22Rv1 (cell line): ENCODE measurements at regions not wholly inside any gene's neighbourhood (a gene's known extent, or its start where the extent isn't known, plus 50 kb on each side); places are given as distances from the start of the nearest gene placed in this dataset.

Experiments
- H3K27ac ChIP-seq: fragments of 450-650 bp; 2 replicates; pipeline ENCODE4 v1.5.1; 2017
- CTCF ChIP-seq: fragments of 450-650 bp; IDR thresholded peaks from 2 replicates; pipeline ENCODE4 v1.5.1; 2017; ENCODE audit warnings: mild to moderate bottlenecking
- ZFX ChIP-seq: fragments of 450-650 bp; IDR thresholded peaks from 2 replicates; pipeline ENCODE4 v1.6.1; 2017; ENCODE audit warnings: antibody characterized with exemption, borderline replicate concordance

GRCh38 chr18:71998547-71999097 is 545.5 kb downstream of the CBLN2 start:
- H3K27ac ChIP-seq = no peak overlapping the region
- TF ChIP-seq ZFX = no peak
- no peak for TF ChIP-seq CTCF

- TF ChIP-seq ZFX = no peak
- no peak for TF ChIP-seq CTCF
- H3K27ac ChIP-seq = no peak overlapping the region
Observed at GRCh38 chr18:71995904-71996465, 548.2 kb downstream of the CBLN2 start.

- H3K27ac ChIP-seq = no peak overlapping the region
- no peak for TF ChIP-seq ZFX
- no peak for TF ChIP-seq CTCF
Observed at GRCh38 chr18:71994273-71994672, 549.9 kb downstream of the CBLN2 start.

GRCh38 chr18:71989616-71990015 is 554.5 kb downstream of the CBLN2 start:
- no peak overlapping the region for H3K27ac ChIP-seq
- TF ChIP-seq ZFX = no peak
- TF ChIP-seq CTCF = no peak

- TF ChIP-seq ZFX (no peak), CTCF (no peak)
- no peak overlapping the region for H3K27ac ChIP-seq
Observed at GRCh38 chr18:71986351-71987050, 557.6 kb downstream of the CBLN2 start.

- no peak overlapping the region for H3K27ac ChIP-seq
- TF ChIP-seq CTCF (no peak), ZFX (no peak)
Observed at GRCh38 chr18:71976744-71977143, 567.4 kb downstream of the CBLN2 start.

GRCh38 chr18:71966791-71967190 is 577.4 kb downstream of the CBLN2 start:
- no peak overlapping the region for H3K27ac ChIP-seq
- no peak for TF ChIP-seq ZFX
- no peak for TF ChIP-seq CTCF
